ENCODE measurements at regions not wholly inside any gene's neighbourhood (a gene's known extent, or its start where the extent isn't known, plus 50 kb on each side); places are given as distances from the start of the nearest gene placed in this dataset.

GRCh38 chr1:226788965-226789364, 49.9 kb upstream of the ITPKB start:
- TF ChIP-seq POLR2AphosphoS5 (IDR thresholded peaks at IDR 0.05; ENCODE audit: low read depth, low read length) (no peak), FOXP2 (optimal IDR thresholded peaks at IDR 0.05; ENCODE audit: borderline replicate concordance, extremely low read depth, extremely low read length, insufficient read depth) (no peak), SIN3A (IDR thresholded peaks at IDR 0.05; ENCODE audit: borderline replicate concordance, insufficient read depth, low read length) (no peak), TAF1 (IDR thresholded peaks at IDR 0.05; ENCODE audit: borderline replicate concordance, insufficient read depth, low read length) (no peak), REST (IDR thresholded peaks at IDR 0.05; ENCODE audit: insufficient read depth in 1 of 2, low read depth in 2 of 2, low read length in 2 of 2) (no peak)

Measured in PFSK-1 (cell line).